ENCODE measurements at regions not wholly inside any gene's neighbourhood (a gene's known extent, or its start where the extent isn't known, plus 50 kb on each side); places are given as distances from the start of the nearest gene placed in this dataset.

DNA sequence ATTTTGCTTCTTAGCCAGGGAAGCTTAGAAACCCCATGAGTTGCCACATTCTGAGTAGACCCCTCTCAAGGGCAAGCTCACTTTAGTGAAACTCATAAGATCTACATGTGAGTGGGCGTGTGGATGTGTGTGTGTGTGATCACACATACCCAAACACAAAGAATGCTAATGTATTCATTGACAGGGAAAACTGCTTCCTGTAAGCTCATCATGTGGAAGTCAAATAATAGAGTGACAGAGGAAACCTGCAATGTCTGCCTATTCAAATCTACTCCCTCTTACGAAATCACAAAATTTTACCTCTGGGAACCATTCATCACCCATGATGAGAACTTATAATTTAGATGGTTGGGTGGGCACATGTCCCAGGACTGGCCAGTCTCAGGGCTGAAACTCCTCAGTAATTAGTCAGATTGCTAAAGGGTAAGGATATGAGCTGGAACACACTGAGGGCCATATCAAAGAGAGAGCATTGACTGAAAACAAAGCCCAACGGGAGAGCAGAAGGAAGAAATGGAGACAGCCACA is 94.5 kb upstream of the CCDC150 start:
- CTCF ChIA-PET: no interaction called here
- POLR2A ChIA-PET (ENCODE audit: low non-redundant PET): no interaction called here
- DNase-seq (ENCODE audit: low spot score): no peak
- TF ChIP-seq, protein P1, sequence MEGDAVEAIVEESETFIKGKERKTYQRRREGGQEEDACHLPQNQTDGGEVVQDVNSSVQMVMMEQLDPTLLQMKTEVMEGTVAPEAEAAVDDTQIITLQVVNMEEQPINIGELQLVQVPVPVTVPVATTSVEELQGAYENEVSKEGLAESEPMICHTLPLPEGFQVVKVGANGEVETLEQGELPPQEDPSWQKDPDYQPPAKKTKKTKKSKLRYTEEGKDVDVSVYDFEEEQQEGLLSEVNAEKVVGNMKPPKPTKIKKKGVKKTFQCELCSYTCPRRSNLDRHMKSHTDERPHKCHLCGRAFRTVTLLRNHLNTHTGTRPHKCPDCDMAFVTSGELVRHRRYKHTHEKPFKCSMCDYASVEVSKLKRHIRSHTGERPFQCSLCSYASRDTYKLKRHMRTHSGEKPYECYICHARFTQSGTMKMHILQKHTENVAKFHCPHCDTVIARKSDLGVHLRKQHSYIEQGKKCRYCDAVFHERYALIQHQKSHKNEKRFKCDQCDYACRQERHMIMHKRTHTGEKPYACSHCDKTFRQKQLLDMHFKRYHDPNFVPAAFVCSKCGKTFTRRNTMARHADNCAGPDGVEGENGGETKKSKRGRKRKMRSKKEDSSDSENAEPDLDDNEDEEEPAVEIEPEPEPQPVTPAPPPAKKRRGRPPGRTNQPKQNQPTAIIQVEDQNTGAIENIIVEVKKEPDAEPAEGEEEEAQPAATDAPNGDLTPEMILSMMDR (conservative IDR thresholded peaks at IDR 0.05; ENCODE audit: low read depth): no peak
- no peak overlapping the region for H3K27ac ChIP-seq

DNA sequence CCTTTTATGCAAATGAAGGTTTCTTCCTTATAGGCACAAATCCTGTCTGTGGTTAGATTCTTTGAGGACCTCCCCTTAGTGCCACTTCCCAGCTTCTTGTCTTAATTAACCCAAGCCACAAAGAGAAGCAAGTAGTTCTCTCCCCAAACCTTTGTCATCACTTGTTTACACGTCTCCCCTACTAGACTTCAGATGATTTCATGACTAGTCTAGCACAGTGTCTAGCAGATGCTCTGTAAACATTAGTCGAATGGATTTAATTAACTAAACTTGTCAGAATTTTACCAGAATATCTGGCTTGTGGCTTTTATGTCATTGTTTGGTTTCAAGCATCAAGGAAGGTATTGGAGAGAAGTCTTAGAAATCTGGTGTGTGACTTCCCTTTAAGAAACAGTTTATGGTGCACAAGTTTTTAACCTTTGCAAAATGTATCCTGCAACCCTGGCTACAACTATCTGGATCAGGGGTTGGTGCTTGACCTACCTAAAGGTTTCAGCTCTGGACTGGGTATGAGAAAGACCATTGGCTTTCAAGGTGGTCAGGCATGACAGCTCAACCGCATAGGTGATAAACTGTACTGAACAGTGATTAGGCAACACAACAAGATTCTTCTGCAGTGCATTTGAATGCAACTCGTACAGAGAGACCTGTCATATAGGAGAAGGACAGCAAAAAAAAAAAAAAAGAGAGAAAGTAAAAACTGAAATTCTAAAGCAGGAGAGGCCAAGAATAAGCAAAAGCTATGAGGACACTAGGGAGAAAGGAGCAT is 93.2 kb upstream of the CCDC150 start:
- ChIA-PET POLR2A (ENCODE audit: low non-redundant PET) (no interaction called here), CTCF (no interaction called here)
- H3K27ac ChIP-seq: no peak overlapping the region
- no peak for DNase-seq (ENCODE audit: low spot score)
- TF ChIP-seq, protein P1 (conservative IDR thresholded peaks at IDR 0.05; ENCODE audit: low read depth): no peak

DNA sequence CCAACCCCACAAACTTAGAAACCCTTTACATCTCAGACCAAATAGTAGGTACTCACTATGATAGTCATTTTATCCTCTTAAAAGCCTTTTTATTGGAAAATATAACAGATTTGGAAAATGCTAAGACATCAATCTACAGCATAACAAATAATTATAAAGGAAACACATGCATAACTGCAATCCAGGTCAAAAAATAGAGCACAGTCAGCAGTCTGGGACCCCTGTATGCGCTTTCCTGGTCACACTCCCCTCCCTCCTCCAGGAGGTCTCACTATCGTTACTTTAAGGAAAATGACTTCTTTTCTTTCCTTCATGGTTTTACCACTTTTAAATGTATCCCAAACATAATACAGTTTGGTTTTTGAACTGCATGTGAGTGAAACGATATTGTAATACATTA is 90.5 kb upstream of the CCDC150 start:
- ChIA-PET CTCF (interaction anchor here (0.6 kb wide), 1 partner anchor 199 kb away, joined by 3 read pairs; no protein-coding TSS in a partner anchor), POLR2A (ENCODE audit: low non-redundant PET) (no interaction called here)
- DNase-seq (ENCODE audit: low spot score): no peak
- TF ChIP-seq, protein P1 (conservative IDR thresholded peaks at IDR 0.05; ENCODE audit: low read depth): no peak
- no peak overlapping the region for H3K27ac ChIP-seq

DNA sequence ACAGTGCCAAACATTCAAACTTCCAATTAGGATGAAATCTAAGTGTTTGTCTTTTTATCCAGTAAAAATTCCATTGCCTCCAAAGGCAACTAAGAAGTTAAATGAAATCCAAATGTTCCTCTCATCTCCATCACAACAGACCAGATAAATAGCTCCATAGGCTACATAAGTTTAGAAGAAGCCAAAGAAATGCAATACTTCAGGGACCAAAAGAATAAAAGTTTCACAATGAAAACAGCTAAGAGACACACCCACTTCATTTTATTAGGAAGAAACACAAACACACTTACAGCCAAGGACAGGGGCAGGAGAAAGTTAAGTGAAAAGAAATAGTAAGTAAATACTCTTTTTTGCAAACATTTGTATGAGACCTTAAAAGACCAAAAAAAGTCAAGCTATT is 88.5 kb upstream of the CCDC150 start:
- ChIA-PET CTCF (interaction anchor here (0.6 kb wide), 1 partner anchor 208 kb away, joined by 4 read pairs; no protein-coding TSS in a partner anchor), POLR2A (ENCODE audit: low non-redundant PET) (no interaction called here)
- TF ChIP-seq, protein P1 (conservative IDR thresholded peaks at IDR 0.05; ENCODE audit: low read depth): no peak
- no peak for DNase-seq (ENCODE audit: low spot score)
- H3K27ac ChIP-seq: no peak overlapping the region

DNA sequence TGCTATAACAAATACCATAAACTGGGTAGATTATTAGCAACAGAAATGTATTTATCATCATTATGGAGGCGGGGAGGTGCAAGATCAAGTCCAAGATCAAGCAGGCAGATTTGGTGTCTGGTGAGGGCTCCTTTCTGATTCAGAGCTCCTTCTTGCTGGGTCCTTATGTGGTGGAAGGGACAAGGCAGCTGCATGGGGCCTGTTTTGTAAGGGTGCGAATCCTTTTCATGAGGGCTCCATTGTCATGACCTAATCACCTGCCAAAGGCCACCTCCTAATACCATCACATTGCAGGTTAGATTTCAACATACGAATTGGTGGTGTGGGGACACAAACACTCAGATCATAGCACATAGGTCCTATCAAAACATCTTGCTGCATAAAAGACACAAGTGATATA is 84.4 kb upstream of the CCDC150 start:
- TF ChIP-seq, protein P1 (conservative IDR thresholded peaks at IDR 0.05; ENCODE audit: low read depth): no peak
- CTCF ChIA-PET: no interaction called here
- DNase-seq (ENCODE audit: low spot score): no peak
- POLR2A ChIA-PET (ENCODE audit: low non-redundant PET): no interaction called here
- H3K27ac ChIP-seq: no peak overlapping the region

DNA sequence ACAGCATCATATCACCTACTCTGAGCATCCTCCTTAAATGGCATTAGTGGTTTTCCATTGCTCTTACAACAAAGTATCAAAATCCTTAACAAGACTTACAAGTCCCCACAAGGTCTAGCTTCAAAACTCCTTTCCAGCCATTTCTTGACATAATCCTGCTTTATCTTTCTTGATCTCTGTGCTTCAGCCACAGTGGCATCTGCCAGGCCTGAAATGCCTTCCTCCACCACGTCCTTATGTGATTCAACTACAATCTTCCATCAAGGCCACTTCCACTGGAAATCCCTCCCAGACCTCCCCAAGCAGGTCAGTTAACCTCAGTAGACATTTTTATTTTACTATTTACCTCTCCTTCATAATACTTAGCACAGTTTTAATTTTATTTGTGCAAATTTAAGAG is 83.8 kb upstream of the CCDC150 start:
- no peak for DNase-seq (ENCODE audit: low spot score)
- TF ChIP-seq, protein P1 (conservative IDR thresholded peaks at IDR 0.05; ENCODE audit: low read depth): no peak
- POLR2A ChIA-PET (ENCODE audit: low non-redundant PET): no interaction called here
- H3K27ac ChIP-seq: no peak overlapping the region
- CTCF ChIA-PET: no interaction called here

All from RWPE1 (cell line).